GM21447 (cell line): ENCODE measurements at regions not wholly inside any gene's neighbourhood (a gene's known extent, or its start where the extent isn't known, plus 50 kb on each side); places are given as distances from the start of the nearest gene placed in this dataset.
A peak's percentile ranks its signal among the peaks of the same experiment; 100 is the strongest.

Experiments
- ATAC-seq: cut with Tn5 transposase; IDR thresholded peaks from one replicate; pipeline ENCODE4 v1.9.1; 2021; ENCODE audit not compliant: unreplicated experiment

GRCh38 chr9:1201262-1201661, 151.1 kb downstream of the DMRT2 start:
- no peak for ATAC-seq

GRCh38 chr9:1201901-1202300, 151.7 kb downstream of the DMRT2 start:
- no peak for ATAC-seq

DNA sequence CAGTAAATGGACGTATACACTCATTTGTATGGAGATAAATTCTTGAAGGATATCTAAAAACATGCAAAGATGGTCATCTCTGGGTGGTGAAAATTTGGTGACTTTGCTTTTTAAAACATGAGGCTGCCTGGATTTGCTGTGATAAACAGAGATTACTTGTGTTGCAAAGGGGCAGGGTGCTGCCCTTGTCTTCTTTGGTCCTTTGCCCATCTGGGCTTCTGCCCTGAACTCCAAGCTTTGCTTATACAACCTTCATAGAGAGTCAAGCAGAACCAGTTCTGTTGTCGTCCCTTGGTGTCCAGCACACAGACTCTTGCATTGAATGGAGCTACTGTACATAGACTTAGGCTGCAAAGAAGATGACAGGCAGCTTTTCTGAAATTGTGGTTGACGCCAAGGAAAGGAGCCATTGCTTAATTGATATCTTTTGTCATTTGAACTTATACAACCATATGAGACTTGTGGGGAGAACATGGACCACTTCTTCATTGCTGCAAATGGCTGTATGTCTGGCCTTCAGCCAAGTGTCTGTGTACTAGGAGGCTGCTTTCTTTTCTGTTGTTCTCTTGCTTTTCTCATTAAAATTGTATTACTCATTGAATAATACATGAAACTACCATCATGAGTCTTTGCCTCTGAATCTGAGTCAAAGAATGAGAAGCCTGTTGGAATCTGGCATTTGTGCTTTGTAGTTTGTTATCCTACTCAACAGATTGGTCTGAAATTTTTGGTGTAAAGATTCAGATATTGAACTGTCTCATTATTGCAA, 152.5 kb downstream of the DMRT2 start:
- no peak for ATAC-seq

GRCh38 chr9:1207686-1208085, 157.5 kb downstream of the DMRT2 start:
- no peak for ATAC-seq

DNA sequence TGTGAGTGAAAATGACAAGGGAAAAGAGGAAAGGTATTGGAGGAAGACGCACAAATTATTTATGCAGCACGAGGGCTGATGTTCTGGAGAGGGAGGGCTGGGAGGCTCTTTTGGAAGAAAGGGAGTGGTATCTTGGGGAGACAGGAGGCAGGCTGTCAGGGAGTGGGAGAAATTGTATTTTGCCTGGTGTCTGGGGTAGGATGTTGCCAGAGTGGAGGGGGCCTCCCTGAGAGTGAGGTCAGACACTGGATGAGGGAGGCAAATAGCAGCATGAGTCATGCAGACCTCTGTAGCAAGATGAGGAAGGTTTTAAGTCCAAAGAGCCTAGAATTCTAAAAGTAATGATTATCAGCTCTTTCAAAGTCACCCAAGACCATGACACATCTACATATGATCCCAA, 158.0 kb downstream of the DMRT2 start:
- ATAC-seq = no peak

DNA sequence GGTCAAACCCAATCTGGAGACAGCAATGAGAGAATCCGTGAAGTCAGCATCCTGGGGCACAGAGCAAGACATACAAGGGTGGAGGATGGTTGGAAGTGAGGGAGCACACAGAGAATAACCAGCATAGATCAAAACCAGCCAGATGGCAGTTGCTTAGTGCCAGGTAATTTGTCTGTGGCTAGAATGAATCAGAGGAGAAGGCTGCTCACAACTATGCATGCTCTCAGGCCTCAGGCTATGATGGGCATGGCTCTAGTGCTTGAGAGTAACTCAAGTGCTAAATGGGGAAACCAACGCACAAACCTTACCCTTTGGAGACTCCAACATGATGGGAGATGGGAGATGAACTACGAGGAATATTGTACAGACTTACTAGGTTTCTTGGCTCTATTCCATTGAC, 160.8 kb downstream of the DMRT2 start:
- ATAC-seq = no peak

GRCh38 chr9:1216532-1216931, 166.4 kb downstream of the DMRT2 start:
- ATAC-seq = no peak

GRCh38 chr9:1217076-1217475, 166.9 kb downstream of the DMRT2 start:
- no peak for ATAC-seq

GRCh38 chr9:1219284-1219683, 169.1 kb downstream of the DMRT2 start:
- no peak for ATAC-seq

DNA sequence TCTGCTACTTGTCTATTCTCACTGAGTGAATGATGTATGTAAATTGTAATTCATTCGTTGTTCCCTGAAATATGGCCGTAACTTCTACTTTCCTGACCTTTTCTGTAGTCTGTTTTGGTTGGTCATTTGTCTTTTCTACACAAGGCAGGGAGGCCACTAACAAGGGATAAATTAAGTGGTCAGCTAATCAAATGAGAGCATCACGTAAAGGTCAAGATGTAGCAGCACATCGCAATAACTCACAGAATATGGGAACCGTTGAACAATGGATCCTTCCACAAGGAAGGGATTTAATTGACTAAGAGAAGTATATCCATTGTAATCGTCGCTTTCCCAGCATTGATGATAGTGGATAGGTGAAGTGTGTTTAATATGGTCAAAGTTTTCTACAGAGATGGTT, 171.1 kb downstream of the DMRT2 start:
- ATAC-seq = no peak

DNA sequence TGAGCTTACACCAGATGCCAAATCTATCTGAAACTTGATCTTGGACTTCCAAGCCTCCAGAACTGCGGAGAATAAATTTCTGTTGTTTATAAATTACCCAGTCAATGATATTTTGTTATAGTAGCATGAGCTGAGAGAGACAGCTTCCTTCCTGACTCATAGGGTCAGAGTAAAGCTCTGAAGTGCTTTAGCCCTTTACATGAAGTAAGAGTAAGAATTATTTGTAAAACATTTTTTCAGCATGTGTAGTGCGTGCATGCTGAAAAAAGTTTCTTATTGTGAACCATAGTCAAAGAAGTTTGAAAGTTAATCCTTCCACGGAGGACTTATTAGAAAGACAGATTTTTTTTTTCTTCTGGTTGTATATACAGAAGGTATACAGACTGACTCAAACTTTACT, 172.4 kb downstream of the DMRT2 start:
- ATAC-seq = no peak

GRCh38 chr9:1231998-1232919, 182.1 kb downstream of the DMRT2 start:
- peak; percentile 84 for ATAC-seq

GRCh38 chr9:1233568-1233967, 183.4 kb downstream of the DMRT2 start:
- no peak for ATAC-seq

DNA sequence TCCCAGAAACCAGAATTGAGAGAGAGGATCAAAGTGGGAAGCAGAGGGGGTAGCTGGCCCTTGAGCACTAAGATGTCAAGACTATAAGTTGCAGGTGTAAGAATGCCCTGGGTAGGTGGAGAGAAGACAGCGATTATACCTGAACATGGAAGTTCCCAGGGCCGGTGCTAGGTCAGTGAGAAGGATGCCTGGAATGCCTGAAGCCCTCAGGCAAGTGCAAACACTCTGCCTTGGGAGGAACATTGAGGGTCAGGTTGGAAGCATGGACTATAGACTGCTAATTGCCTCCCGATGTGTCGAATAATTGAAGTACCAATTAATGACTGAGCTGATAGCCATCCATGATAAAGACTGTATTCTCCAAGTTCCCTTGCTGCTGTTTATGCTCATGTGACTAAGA, 185.5 kb downstream of the DMRT2 start:
- ATAC-seq = no peak

DNA sequence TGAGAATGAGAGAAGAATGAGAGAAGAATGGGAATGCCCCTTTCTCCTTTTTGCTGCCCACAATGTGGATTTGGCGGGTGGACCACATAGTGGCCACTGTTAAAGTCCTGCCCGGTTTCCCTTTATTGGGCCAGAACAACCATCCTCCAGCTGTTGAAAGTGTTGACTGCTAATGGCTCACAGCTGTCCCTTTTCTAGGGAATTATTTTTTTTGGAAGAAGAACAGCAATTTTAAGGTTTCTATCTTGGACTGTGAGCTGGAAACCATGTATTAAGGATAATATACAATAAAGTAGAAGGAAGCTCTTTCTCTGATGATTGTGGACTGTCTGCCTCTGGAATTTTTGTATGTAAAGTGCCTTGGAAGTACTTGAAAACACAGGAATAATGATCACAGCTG, 185.9 kb downstream of the DMRT2 start:
- ATAC-seq = no peak

GRCh38 chr9:1238407-1238806, 188.2 kb downstream of the DMRT2 start:
- no peak for ATAC-seq

GRCh38 chr9:1248743-1249142, 198.6 kb downstream of the DMRT2 start:
- no peak for ATAC-seq

DNA sequence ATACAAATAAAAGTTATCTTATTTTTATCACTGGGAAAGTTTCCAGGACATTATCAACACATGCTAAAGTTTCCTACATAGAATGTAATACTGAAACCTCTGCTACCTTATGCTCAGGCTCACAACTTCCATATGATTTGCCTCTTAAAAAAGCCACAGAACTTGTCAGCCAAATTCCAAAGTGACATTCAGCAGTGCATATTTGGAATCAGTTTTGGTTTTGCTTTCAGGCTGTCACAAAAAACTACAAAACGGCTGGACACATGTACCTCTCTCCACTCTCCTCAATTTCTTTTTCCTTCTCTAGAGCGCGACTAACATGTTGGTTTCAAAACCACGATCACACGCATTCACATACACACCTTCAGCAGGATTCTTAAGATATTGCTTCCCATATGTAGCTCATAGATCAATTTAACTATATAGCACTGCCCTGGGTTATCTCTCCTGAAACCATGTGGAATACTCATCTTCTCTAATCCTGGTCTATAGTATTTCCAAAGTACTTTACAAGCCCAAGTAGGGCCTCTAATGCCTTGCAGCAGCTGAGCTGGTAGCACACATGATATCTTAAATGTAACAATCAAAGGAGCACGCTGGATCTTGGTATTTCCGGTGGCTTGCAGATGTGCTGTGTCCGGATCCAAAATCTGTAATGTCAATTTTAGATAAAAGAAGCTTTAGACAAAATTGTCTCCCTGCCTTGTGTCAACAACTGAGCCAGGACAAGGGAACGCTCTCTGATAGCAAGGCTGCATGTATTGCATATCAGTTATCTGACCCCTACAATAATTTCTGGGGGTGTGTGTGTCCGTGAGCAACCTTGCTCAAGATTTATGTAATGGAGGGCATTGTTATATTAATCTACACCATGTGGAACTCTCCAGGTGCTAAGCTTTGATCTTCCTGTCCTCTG, 203.2 kb downstream of the DMRT2 start:
- ATAC-seq = no peak

- ATAC-seq = no peak
Measured at GRCh38 chr9:1254071-1254470, 203.9 kb downstream of the DMRT2 start.

DNA sequence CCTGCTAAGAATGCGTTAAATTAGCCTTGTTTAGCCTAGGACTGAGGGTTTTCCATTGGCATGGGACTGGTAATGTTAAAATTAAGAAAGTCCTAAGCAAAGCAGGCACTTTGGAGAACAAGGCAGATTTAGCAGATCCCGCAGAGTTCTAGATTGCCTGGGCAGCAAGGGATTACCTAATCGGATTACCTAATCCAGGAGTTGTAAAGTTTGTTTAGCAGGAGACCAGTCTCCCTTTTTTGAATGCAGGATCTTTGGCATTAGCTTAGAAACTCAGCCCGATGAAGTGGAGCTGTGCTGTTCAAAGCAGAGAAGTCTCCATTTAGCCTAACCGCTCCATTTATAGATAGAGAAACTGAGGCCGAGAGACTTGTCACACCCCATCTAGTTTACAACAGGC, 206.0 kb downstream of the DMRT2 start:
- no peak for ATAC-seq

DNA sequence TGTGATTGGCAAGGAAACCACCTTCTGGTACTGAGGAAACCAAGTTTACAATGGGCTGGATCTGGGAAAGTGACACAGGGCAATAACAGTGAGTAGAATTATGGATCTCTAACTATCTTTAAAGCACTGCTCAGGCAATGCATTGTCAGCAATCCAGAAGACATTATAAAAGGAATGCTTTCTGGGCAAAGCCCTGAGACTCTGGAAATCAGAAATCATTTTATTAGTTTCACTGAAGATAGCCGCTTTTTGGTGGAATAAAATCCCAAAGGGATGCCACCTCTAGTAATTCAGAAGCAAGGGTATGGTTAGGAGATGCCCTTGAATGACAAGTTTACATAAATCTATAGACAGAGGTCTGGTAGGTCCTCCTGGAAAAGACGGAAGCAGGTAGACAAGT, 211.1 kb downstream of the DMRT2 start:
- ATAC-seq = no peak
